Stimulated activated CD8-positive, alpha-beta memory T cell treated with anti-CD3 and anti-CD28 coated beads, Interleukin-15, amount 100 ng/mL, for 48 hours (primary cell): ENCODE measurements at regions not wholly inside any gene's neighbourhood (a gene's known extent, or its start where the extent isn't known, plus 50 kb on each side); places are given as distances from the start of the nearest gene placed in this dataset.

Experiments used
- DNase-seq, 2 donors: peaks; one replicate each; pipeline ENCODE4 v3.0.0-alpha.2; 2020; ENCODE audit warnings: low read depth in 2 of 2

- DNase-seq = no peak
Measured at GRCh38 chr2:4247791-4248190, 544.4 kb downstream of the DCDC2C start.

GRCh38 chr2:4255491-4255890, 552.1 kb downstream of the DCDC2C start:
- DNase-seq = no peak

- DNase-seq = no peak
Measured at GRCh38 chr2:4256351-4256750, 553.0 kb downstream of the DCDC2C start.

- DNase-seq = no peak
Measured at GRCh38 chr2:4258563-4258962, 555.2 kb downstream of the DCDC2C start.

- DNase-seq = no peak
Measured at GRCh38 chr2:4265936-4266335, 562.6 kb downstream of the DCDC2C start.

- DNase-seq = no peak
Measured at GRCh38 chr2:4269885-4270284, 566.5 kb downstream of the DCDC2C start.

GRCh38 chr2:4272261-4272858, 569.0 kb downstream of the DCDC2C start:
- DNase-seq = no peak

- no peak for DNase-seq
Measured at GRCh38 chr2:4278392-4278791, 575.0 kb downstream of the DCDC2C start.

GRCh38 chr2:4279431-4279830, 576.1 kb downstream of the DCDC2C start:
- no peak for DNase-seq

- DNase-seq = no peak
Measured at GRCh38 chr2:4291430-4291829, 588.1 kb downstream of the DCDC2C start.

- no peak for DNase-seq
Measured at GRCh38 chr2:4295680-4296079, 592.3 kb downstream of the DCDC2C start.

- no peak for DNase-seq
Measured at GRCh38 chr2:4300616-4301015, 597.2 kb downstream of the DCDC2C start.

GRCh38 chr2:4324531-4324930, 621.2 kb downstream of the DCDC2C start:
- no peak for DNase-seq

- DNase-seq = no peak
Measured at GRCh38 chr2:4336864-4337263, 633.5 kb downstream of the DCDC2C start.

- DNase-seq = no peak
Measured at GRCh38 chr2:4338345-4338744, 635.0 kb downstream of the DCDC2C start.

- no peak for DNase-seq
Measured at GRCh38 chr2:4340536-4340935, 637.2 kb downstream of the DCDC2C start.

GRCh38 chr2:4346628-4347027, 643.3 kb downstream of the DCDC2C start:
- no peak for DNase-seq

- DNase-seq = no peak
Measured at GRCh38 chr2:4353668-4354067, 650.3 kb downstream of the DCDC2C start.

GRCh38 chr2:4354164-4354563, 650.8 kb downstream of the DCDC2C start:
- no peak for DNase-seq

GRCh38 chr2:4354678-4355077, 651.3 kb downstream of the DCDC2C start:
- no peak for DNase-seq

- no peak for DNase-seq
Measured at GRCh38 chr2:4356109-4356508, 652.7 kb downstream of the DCDC2C start.

GRCh38 chr2:4356541-4356940, 653.2 kb downstream of the DCDC2C start:
- DNase-seq = no peak

- no peak for DNase-seq
Measured at GRCh38 chr2:4357121-4357520, 653.7 kb downstream of the DCDC2C start.

GRCh38 chr2:4358837-4359236, 655.5 kb downstream of the DCDC2C start:
- no peak for DNase-seq
